NCI-H524 treated with DMSO at 0.1 percent for 48 hours (cell line): ENCODE measurements at regions not wholly inside any gene's neighbourhood (a gene's known extent, or its start where the extent isn't known, plus 50 kb on each side); places are given as distances from the start of the nearest gene placed in this dataset.

Experiments used
- DNase-seq: peaks from one replicate; lab custom pipeline; 2025; lab: John Stamatoyannopoulos, UW

DNA sequence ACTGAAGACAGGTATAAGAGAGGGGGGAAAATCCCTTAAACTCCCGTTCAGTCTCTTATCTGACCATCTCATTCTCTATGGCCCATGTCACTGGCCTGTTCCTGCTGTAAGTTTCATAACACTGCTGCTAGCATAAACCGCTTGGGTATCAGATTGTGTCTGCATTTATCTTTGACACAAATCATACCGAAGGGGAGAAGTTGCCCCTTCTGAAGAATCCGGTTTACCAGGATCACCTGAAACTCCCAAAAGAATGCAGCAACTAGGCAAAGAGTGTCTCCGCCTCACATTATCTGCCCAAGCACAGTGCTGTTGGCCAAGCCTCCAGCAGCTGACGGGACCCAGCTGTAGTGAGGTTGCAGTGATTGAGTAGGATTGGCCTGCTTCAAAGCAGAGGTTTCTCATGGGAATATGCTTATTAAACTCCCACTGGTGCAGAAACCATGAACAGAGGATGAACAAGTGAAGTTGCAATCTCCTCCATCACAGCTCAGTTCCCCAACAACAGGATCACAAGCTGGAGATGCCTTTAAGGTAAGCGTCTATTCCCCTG, 71.3 kb upstream of the PUDP start:
- no peak for DNase-seq

DNA sequence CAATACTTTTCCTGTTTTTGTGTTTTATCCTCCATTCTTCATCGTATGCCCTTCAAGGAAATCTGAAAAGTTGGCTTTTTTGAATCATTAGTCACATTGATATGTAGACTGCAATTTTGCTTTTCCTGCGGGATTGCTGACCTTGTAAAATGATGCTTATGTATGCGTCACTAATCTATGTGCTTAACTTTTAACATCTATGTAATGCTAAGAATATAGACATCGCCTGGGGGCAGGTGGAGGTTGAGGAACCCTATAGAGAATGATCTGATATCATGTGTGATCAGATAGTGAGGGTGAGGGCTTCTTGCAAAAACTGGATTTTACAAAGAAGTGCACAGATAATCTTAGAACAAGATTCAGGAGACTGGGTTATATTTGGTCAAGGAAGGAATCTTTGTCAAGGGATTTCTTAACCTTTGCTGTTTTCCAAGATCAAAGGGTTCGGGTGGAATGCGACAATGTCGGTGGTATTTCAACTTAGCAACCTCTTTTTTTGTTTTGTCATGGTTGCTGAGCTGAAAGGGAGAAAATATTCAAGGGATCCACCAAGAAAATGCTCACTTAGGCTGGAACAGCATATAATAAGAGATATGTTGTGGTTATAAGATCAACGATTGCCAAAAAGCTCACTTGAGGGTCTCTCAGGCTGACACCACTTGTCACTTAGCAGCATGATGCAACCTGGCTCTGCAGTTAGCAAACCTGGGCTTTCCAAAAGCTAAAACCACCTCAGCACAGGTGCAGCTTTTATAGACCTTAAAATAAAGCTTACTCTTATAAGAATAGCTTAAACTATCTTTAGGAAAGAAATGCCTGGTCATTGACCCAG, 70.6 kb upstream of the PUDP start:
- DNase-seq, result no peak

DNA sequence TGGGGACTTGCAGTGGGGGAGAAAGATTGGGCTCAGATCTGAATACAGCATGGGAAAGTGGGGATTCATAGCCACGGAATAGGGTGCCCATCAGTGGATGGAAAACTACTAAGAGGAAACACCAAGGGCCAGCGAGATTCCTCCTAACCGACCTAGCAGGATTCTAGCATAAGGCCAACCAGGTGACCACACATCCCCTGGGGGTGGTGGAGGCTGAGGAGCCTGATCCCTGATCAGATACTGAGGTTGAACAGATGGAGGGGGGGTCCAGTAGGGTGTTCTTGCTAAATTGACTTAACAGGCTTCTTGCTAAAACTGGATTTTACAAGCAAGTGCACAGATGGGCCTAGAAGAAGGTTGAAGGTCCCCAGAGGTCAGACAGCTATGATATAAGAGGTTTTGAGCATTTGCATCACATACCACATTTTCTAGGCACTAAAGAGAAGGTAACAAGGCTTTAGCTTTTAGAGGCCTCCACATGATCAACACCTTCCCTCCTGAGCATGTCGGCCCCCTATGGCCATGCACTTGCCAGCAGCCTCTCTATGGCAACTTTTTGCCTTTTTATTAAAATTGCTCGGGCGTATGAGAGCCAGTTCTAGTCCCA, 69.1 kb upstream of the PUDP start:
- peak; percentile 70 for DNase-seq

DNA sequence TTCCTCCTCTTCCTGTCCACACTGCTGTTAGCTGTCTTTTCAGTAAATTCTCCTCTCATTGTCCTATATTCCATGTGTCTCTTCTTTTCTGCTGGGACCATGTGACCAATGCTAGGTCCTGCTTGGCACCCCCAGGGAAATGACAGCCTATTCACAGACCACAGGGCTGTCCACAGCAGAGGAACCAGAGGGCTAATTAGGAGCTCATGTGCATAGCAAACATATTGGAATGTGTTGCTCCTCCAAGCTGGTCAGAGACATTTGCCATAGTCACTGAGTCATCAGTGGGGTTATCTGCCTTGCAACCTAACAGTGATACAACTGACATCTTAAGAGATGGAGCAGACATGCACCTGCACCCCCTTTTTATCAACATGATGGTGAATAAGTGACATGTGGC, 67.9 kb upstream of the PUDP start:
- DNase-seq, result no peak

DNA sequence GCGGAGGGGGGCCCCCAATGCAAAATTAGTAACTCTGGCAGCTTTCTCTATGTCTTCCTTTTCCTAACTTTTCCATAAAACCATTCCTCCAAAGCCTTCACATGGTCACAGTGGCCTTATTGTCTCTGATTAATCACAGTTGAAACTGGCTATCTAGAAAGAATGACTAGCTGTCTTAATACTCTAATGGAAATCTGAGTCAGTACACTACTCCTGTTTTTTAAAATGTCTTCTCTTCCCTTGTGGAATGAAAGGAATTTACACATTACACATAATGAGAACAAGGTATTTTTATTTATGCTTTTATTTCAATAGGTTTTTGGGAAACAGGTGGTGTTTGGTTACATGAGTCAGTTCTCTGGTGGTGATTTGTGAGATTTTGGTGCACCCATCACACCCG, 66.3 kb upstream of the PUDP start:
- DNase-seq, result no peak

DNA sequence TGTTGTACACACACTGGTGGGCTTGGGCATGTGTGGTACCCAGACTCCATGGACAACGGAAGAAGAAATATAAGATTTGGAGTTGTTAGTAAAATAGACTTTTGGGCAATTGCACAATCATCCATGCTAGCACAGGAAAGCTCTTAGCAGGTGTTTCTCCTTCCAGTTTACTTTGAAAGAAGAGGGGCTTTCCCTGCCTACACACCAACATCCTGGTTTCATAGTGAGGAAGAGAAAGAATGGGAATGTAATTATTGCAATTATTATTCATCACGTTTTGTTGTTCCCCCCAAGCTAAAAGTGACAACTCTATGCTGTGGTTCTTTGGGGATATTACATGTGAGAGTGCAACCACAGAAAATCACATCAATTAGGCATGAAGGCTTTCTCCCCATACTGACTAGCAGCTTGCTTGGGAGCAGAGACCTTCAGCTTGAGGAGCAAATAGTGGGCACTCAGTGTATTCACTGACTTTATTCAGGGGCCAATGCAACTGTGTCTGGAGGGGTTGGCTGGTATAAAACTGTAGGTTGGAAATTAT, 57.2 kb upstream of the PUDP start:
- no peak for DNase-seq

DNA sequence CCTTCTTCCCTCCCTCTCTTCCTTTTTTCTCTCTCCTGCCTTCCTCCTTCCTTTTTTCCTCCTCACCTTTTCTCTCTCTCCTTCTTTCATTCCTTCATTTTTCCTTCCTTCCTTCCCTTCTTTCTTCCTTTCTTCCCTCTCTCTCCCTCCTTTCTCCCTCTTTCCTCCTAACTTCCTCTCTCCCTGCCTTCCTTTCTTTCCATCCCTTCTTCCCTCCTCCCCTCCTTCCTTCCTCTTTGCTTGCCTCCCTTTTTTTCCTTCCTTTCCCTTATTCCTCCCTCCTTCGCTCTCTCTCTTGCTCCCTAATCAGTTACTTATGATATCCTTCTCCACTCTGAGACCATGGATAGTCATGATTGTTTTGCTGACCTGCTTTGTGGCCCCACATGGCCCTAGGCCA, 56.7 kb upstream of the PUDP start:
- DNase-seq, result no peak

DNA sequence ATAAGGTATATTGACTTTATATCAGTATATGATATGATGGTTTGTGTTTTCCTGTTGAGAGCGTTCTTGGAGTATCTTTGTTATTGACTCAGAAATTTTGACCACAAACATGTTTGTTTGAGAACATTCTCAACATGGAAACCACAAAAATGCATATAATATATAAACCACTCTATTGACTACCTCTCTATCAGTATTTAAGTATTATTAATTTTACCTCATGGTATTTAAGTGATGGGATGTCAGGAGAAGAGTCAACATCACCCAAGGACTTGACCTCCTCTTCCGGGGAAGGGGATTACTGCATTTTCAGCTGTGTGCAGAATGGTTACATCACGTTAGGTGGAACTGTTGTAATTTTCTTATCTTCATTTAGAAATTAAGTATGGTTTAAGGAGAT, 54.3 kb upstream of the PUDP start:
- DNase-seq, result no peak

DNA sequence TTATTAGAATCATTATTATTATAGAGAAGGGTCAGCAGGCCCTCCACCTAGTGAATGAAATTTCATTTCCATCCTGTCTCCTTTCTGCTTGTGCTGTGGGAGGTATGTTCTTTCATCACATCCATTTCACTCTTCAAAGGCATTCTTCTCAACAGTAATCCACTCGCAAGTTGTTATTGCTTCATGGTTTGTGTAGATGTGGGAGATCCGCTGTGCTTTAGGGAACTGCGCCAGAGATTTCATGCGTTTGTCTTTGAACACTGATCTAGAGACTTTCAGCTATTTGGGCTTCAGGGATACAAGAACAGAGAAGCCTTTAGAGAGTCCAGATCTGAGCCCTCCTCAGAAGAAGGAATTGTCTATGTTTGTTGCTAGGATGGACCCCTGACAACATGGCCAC, 53.5 kb upstream of the PUDP start:
- no peak for DNase-seq

DNA sequence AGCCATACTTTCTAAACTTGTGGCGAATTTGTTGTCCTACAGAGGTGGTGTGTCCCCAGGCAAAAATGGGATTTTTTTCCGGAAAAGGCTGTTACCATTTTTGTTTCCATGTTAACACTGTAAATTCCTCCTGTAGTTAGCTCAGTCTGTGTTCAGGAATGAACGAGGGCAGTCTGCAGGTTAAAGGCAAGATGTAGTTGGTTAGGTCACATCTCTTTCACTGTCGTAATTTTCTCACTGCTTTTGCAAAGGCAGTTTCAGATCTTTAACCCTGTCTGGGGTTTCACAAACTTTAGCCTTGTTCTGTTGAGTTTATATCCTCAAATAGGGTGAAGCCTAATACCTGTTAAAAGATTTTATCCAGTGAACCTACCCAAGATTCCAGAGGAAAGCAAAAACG, 50.5 kb upstream of the PUDP start:
- no peak for DNase-seq
